Inferior parietal cortex (tissue), 1 donor: ENCODE measurements at regions not wholly inside any gene's neighbourhood (a gene's known extent, or its start where the extent isn't known, plus 50 kb on each side); places are given as distances from the start of the nearest gene placed in this dataset.

Experiments
- DNase-seq: peaks from one replicate; pipeline ENCODE4 v3.0.0-alpha.2; 2016; ENCODE audit errors: extremely low spot score

GRCh38 chr2:223225266-223225665 is 173.3 kb downstream of the KCNE4 start:
- DNase-seq = no peak

GRCh38 chr2:223226264-223226663 is 174.3 kb downstream of the KCNE4 start:
- DNase-seq = no peak

DNA sequence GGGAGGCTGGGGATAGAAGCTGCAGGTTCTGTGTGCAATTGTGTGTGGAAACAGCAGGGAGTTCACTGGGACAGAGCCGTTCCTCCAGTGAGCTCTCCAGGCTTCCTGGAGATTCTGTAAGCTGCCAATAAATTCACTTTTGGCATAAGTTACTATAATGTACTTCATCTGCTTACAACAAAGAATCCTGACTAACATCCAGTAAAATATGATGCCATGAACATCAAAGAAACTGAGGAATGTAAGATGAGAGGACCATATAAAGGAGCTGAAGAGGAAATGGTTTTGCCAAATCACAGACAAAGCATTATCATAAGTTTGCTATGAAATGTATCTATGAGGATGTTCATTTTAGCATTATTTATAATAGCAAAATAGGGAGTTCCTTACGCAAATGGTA is 175.3 kb downstream of the KCNE4 start:
- no peak for DNase-seq

DNA sequence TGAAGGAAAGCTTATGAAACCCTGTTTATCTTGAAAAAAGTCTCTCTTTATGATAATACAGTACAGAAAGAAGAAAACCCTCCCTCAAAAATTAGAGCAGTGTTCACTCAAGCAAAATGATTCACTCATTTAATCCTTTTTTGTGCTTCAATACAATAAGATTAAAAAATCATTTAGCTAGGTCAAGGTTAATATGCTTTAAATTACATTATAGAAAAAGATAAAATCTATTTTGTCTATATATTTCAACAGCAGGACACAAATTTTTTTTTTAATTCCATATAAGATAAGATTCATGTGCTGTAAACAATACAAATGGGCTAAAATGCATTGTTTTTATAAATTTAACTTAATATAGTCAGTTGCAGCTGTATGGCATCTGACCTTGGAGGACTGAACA is 176.9 kb downstream of the KCNE4 start:
- DNase-seq = no peak

DNA sequence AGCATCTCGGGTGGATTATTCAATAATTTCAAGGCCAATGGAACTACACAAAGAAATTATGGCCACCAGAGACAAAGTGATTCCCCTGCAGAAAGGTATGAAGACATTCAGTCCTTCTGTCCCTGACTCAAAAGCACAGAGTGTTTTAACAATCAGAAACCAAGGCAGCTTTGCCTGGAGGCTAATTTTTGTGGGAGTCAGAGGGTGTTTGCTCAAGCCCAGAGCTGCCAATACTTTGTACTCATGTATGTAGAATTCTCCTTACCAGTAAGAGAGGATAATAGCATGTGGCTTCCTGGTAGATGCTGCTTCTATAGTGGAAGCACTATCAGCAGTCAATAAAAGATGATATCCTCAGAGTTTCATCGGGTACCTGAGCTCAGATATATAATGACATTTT is 178.4 kb downstream of the KCNE4 start:
- DNase-seq = no peak

- no peak for DNase-seq
Observed at GRCh38 chr2:223232285-223232684, 180.3 kb downstream of the KCNE4 start.

- no peak for DNase-seq
Observed at GRCh38 chr2:223232896-223233295, 180.9 kb downstream of the KCNE4 start.

DNA sequence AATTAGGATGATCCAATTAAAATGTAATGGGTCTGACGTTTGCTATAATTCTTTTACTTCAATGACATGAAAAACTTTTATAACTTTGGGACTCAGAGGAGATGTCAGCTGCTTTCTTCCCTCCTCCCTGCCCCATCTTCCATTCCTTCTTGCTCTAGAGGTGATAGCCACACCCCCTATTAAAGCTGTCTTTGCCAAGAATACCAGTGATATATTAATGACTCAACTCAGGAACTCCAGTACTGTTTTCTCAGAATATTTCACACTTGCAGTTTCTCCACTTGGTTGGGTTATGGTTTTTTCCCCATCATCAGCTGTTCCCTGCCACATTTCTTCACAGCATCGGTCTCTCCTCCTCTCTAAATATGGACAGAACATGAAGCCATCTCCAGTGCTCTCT is 184.0 kb downstream of the KCNE4 start:
- DNase-seq = no peak

GRCh38 chr2:223238301-223238700 is 186.3 kb downstream of the KCNE4 start:
- DNase-seq = no peak

GRCh38 chr2:223243233-223243632 is 191.2 kb downstream of the KCNE4 start:
- DNase-seq = no peak

DNA sequence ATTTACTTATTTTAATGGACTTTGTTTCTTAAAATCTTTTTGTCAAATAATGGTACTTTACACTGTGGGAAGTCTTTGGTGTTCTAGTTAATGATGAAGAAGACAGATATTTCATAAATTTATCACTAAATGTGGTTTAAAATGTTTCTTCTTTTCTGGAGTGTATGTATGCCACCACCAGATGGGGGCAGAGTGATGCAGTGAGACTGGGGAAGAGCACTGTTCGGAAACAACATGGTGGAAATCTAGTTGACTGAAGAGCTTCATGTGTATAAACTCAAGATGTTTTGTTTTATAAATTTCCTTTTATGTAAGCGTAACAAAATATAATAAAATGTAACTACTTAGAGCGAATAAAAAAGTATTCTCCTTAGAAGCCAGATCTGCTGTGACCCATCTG is 195.1 kb downstream of the KCNE4 start:
- no peak for DNase-seq

DNA sequence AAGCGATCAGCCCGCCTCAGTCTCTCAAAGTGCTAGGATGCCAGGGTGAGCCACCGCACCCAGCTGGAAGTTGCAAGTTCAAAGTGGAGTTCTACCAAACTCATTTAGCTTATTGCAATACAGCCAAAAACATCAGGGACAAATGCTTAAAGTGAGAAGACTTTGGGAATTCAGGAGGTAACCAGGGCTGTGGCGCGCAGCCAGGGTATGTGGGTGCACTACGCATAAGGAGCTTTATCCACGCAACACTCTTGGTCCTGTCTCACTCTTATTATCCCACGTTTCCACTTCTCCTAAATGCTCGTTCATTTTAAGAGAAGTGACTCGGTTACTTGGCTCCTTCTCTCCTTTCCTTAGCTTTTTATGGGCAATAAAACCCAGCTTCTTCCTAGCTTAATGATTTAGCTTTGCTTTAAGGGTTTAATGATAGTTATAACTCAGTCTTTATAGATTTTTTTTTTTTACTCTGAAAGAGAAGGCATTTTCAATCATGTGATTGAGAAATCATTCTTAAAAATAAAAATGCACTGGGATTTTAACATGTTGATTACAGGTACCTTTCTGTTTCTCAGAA is 199.8 kb downstream of the KCNE4 start:
- no peak for DNase-seq

DNA sequence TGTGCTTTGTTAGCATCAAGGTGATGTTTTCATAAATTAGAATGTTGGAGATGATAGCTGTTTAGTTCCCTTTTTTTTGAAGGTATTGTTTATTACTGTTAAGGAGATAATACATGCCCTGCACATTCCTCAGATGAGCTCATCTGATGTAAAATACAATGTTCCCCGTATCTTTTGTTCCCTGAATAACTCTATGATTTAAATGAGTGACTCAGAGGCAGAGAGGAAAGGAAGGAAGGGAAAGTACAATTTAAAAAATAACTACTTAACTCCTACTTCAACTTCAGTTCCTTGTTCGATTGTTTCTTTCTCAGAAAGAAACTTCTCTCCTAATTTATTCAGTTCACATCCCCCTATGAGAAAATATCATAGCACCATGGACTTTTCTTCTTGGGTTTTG is 208.7 kb downstream of the KCNE4 start:
- no peak for DNase-seq

DNA sequence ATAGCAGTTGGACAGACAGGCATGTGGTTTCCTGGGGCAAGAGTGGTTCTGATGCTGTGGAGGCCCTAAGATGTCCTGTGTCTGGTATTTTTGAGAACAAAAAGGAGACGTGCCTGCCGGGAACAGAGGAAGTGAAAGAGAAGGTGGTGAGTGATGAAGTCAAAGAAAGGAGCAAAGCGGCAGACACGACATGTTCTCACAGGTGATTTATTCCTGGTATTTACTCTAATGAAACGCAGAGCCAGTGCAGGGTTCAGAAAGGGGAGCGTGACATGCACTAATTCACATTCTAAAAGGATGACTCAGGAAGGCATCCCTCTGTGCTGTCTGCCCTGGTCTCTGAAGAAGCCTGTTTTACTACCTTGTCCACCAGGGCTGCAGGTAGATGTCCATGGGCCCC is 211.0 kb downstream of the KCNE4 start:
- DNase-seq = no peak

DNA sequence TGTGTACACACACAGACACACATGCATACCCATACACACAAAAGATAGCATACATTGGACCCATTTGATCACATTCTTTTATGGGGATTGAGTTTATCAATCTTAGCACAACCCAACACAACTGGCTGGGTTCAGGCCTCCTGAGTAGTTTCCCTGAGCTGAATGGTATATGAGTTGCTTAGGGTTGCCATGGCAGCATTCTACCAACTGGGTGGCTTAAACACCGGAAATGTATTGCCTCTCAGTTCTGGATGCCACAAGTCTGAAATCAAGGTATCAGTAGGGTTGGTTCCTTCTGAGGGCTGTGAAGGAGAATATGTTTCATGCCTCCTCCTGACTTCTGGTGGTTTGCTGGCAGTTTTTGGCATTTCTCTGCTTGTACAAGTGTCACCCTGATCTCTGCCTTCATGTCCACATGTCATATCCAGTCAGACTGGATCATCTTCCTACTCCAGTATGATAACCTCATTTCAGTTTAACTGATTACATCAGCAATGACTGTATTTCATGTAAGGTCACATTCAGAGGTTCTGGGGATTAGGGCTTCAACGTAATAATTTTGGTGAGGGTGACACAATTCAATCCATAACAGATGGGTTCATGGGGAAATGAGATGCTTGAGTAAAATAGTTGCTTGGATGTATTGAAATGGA is 212.7 kb downstream of the KCNE4 start:
- DNase-seq = no peak

DNA sequence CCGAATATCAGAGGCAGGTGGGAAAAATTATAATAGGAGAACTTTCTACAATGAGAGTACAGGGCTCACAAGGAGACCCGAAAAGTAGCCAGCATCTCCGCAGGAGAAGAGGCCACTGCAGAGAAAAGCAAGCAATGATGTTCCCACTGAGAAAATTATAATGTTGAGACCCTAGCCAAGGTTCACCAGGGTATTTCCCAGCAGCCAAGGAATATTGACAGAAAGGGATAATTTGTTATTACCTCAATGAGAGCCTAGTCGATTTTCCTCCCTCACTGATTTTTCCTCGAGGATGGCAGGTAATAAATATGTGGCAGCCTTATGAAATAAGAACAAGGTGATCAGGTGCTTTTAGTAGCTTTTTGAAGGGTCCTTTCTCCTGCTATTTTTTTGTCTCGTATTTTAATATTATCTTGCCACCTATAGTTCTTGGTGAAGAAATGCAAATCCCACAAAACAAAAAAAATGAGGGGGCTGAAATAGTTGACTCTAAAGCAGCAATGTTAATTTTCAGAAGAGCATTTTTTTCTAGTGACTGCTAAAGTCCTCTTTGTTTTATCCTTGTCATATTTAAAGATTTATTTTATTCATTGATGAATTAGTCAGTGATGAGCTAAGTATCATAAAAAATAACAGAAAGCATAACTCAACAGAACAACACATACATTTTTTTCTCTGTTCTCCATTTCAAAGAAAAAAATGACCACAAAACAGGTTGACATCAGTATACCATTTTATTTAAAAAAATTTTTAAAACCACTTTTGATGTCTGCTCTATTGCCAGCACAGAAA is 215.4 kb downstream of the KCNE4 start:
- DNase-seq = no peak

DNA sequence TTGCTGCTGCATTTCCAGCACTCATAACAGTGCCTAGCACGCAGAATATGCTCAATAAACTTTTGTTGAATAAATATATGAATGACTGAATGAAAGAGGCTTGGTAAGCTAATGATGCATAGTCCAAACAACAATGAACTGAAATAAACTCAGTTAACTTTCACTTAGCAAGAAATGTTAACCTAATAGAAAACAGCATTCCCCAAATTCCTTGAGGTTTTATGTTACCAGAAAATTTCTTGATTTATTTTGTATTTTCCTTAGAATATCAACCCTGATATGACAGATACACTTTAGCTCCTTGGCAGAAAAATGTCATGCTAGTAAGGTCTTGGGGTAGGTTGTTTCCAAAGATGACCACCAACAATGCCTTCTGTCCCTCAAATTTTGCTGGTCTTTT is 217.4 kb downstream of the KCNE4 start:
- no peak for DNase-seq

DNA sequence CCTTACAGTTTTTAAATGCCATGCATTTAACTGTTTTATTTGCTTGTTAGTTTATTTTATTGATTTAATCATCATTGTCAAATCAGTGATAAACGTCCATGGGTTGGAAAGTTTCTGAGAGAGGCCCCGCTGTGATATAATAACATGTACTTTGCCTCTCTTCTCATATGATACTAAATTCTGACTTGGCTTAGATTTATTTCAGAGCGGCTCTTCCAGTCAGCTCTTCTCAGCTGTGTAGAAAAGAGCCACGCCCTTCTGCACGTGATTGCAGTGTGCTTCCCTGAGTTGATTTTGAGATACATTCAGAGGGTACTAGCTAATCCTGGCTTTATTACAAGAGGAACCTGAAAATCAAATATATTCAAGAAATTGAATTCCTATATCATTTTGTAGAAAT is 218.6 kb downstream of the KCNE4 start:
- no peak for DNase-seq

- DNase-seq = no peak
Observed at GRCh38 chr2:223273995-223274394, 222.0 kb downstream of the KCNE4 start.

GRCh38 chr2:223282221-223282620 is 230.2 kb downstream of the KCNE4 start:
- DNase-seq = no peak

DNA sequence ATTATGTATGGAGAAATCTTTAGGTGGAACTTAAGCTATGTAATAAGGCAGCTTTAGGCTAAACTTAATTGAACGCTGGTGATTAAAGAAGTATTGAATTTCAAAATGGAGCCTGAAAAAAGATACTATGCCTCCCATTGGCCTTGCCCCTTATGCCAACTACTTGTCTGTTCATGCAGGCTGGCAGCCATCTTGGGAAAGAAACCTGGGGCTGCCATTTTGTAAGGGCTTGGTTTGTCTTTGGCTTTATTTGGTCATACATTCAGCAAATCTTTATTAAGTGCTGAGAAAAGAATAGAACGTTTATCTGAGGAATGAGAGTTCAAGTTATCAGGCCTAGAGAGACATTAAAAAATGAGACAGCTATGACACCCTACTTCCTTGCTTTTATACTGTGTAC is 231.3 kb downstream of the KCNE4 start:
- DNase-seq = no peak

DNA sequence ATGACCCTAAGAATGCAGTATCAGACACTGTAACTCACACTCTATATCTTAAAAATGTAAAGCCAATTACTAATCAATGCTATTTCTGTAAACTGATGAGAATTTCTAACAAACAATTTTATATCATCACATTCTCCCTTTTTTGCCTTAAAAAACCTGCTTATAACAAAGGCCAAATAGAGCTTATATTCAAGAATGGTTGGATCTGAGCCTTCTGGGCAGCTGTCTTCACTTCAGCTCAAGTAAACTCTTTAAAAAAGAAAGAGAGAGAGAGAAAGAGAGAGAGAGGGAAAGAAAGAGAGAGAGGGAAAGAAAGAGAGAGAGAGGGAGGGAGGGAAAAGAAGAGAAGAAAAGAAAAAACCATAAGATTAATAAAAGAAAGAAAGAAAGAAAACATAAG is 231.8 kb downstream of the KCNE4 start:
- no peak for DNase-seq
